ENCODE measurements at regions not wholly inside any gene's neighbourhood (a gene's known extent, or its start where the extent isn't known, plus 50 kb on each side); places are given as distances from the start of the nearest gene placed in this dataset.

- Histone ChIP-seq H3K36me3 (ENCODE audit: control insufficient read depth, insufficient read depth, low read length) (no peaks in the 10 kb centered on the region), H3K27ac (ENCODE audit: low read length) (no peak overlapping the region), H3K9me3 (ENCODE audit: control insufficient read depth, insufficient read depth, low read length) (no peaks in the 10 kb centered on the region), H3K4me1 (ENCODE audit: control insufficient read depth, insufficient read depth, low read length) (no peaks in the 10 kb centered on the region), H3K4me3 (ENCODE audit: low read length) (no peak overlapping the region), H3K27me3 (ENCODE audit: control insufficient read depth, insufficient read depth, low read length) (no peaks in the 10 kb centered on the region)
- no CpG with 5 or more reads among the region's 7 CpGs for WGBS (ENCODE audit: insufficient coverage, insufficient read length)
- no peak for DNase-seq (ENCODE audit: low read depth, low spot score)
These were observed 1537.9 kb downstream of the PCDH18 start for GRCh38 chr4:135994360-135994759.

GRCh38 chr4:135976860-135977259, 1555.4 kb downstream of the PCDH18 start:
- Histone ChIP-seq H3K27me3 (ENCODE audit: control insufficient read depth, insufficient read depth, low read length) (no peaks in the 10 kb centered on the region), H3K36me3 (ENCODE audit: control insufficient read depth, insufficient read depth, low read length) (no peaks in the 10 kb centered on the region), H3K9me3 (ENCODE audit: control insufficient read depth, insufficient read depth, low read length) (no peaks in the 10 kb centered on the region), H3K4me3 (ENCODE audit: low read length) (no peak overlapping the region), H3K4me1 (ENCODE audit: control insufficient read depth, insufficient read depth, low read length) (no peaks in the 10 kb centered on the region), H3K27ac (ENCODE audit: low read length) (no peak overlapping the region)
- DNase-seq (ENCODE audit: low read depth, low spot score), result no peak

- no peaks in the 10 kb centered on the region for H3K9me3 ChIP-seq (ENCODE audit: control insufficient read depth, insufficient read depth, low read length)
- WGBS (ENCODE audit: insufficient coverage, insufficient read length), result no CpG with 5 or more reads among the region's 1 CpG
These were observed 1565.4 kb downstream of the PCDH18 start for GRCh38 chr4:135966936-135967335.

GRCh38 chr4:135963009-135963408, 1569.3 kb downstream of the PCDH18 start:
- DNase-seq (ENCODE audit: low read depth, low spot score), result no peak
- WGBS (ENCODE audit: insufficient coverage, insufficient read length), result no CpG with 5 or more reads among the region's 1 CpG

More at GRCh38 chr4:135966936-135967335, 1565.4 kb downstream of the PCDH18 start:
- no peak for DNase-seq (ENCODE audit: low read depth, low spot score)
- Histone ChIP-seq H3K27me3 (ENCODE audit: control insufficient read depth, insufficient read depth, low read length) (no peaks in the 10 kb centered on the region), H3K4me1 (ENCODE audit: control insufficient read depth, insufficient read depth, low read length) (no peaks in the 10 kb centered on the region), H3K27ac (ENCODE audit: low read length) (no peak overlapping the region), H3K4me3 (ENCODE audit: low read length) (no peak overlapping the region), H3K36me3 (ENCODE audit: control insufficient read depth, insufficient read depth, low read length) (no peaks in the 10 kb centered on the region)

GRCh38 chr4:135949931-135950330, 1582.4 kb downstream of the PCDH18 start:
- WGBS (ENCODE audit: insufficient coverage, insufficient read length), result no CpG with 5 or more reads among the region's 3 CpGs
- H3K4me3 ChIP-seq (ENCODE audit: low read length), result no peak overlapping the region

More at GRCh38 chr4:135963009-135963408, 1569.3 kb downstream of the PCDH18 start:
- no peak overlapping the region for H3K4me3 ChIP-seq (ENCODE audit: low read length)
- no peaks in the 10 kb centered on the region for H3K27me3 ChIP-seq (ENCODE audit: control insufficient read depth, insufficient read depth, low read length)
- H3K9me3 ChIP-seq (ENCODE audit: control insufficient read depth, insufficient read depth, low read length), result no peaks in the 10 kb centered on the region
- H3K27ac ChIP-seq (ENCODE audit: low read length), result no peak overlapping the region
- no peaks in the 10 kb centered on the region for H3K4me1 ChIP-seq (ENCODE audit: control insufficient read depth, insufficient read depth, low read length)
- H3K36me3 ChIP-seq (ENCODE audit: control insufficient read depth, insufficient read depth, low read length), result no peaks in the 10 kb centered on the region

GRCh38 chr4:135948797-135949196, 1583.5 kb downstream of the PCDH18 start:
- WGBS (ENCODE audit: insufficient coverage, insufficient read length), result no CpG with 5 or more reads among the region's 1 CpG
- H3K27ac ChIP-seq (ENCODE audit: low read length), result no peak overlapping the region

More at GRCh38 chr4:135949931-135950330, 1582.4 kb downstream of the PCDH18 start:
- Histone ChIP-seq H3K27me3 (ENCODE audit: control insufficient read depth, insufficient read depth, low read length) (no peaks in the 10 kb centered on the region), H3K36me3 (ENCODE audit: control insufficient read depth, insufficient read depth, low read length) (no peaks in the 10 kb centered on the region), H3K27ac (ENCODE audit: low read length) (no peak overlapping the region), H3K9me3 (ENCODE audit: control insufficient read depth, insufficient read depth, low read length) (no peaks in the 10 kb centered on the region), H3K4me1 (ENCODE audit: control insufficient read depth, insufficient read depth, low read length) (no peaks in the 10 kb centered on the region)
- no peak for DNase-seq (ENCODE audit: low read depth, low spot score)

GRCh38 chr4:135941671-135942070, 1590.6 kb downstream of the PCDH18 start:
- no peaks in the 10 kb centered on the region for H3K4me1 ChIP-seq (ENCODE audit: control insufficient read depth, insufficient read depth, low read length)
- no peak for DNase-seq (ENCODE audit: low read depth, low spot score)
- no peak overlapping the region for H3K4me3 ChIP-seq (ENCODE audit: low read length)
- H3K27me3 ChIP-seq (ENCODE audit: control insufficient read depth, insufficient read depth, low read length), result no peaks in the 10 kb centered on the region
- no CpG with 5 or more reads among the region's 2 CpGs for WGBS (ENCODE audit: insufficient coverage, insufficient read length)
- no peak overlapping the region for H3K27ac ChIP-seq (ENCODE audit: low read length)
- H3K9me3 ChIP-seq (ENCODE audit: control insufficient read depth, insufficient read depth, low read length), result no peaks in the 10 kb centered on the region
- no peaks in the 10 kb centered on the region for H3K36me3 ChIP-seq (ENCODE audit: control insufficient read depth, insufficient read depth, low read length)

More at GRCh38 chr4:135948797-135949196, 1583.5 kb downstream of the PCDH18 start:
- Histone ChIP-seq H3K27me3 (ENCODE audit: control insufficient read depth, insufficient read depth, low read length) (no peaks in the 10 kb centered on the region), H3K4me1 (ENCODE audit: control insufficient read depth, insufficient read depth, low read length) (no peaks in the 10 kb centered on the region), H3K9me3 (ENCODE audit: control insufficient read depth, insufficient read depth, low read length) (no peaks in the 10 kb centered on the region), H3K4me3 (ENCODE audit: low read length) (no peak overlapping the region), H3K36me3 (ENCODE audit: control insufficient read depth, insufficient read depth, low read length) (no peaks in the 10 kb centered on the region)
- no peak for DNase-seq (ENCODE audit: low read depth, low spot score)

GRCh38 chr4:135934026-135934425, 1598.3 kb downstream of the PCDH18 start:
- H3K36me3 ChIP-seq (ENCODE audit: control insufficient read depth, insufficient read depth, low read length), result no peaks in the 10 kb centered on the region
- H3K4me1 ChIP-seq (ENCODE audit: control insufficient read depth, insufficient read depth, low read length), result no peaks in the 10 kb centered on the region
- no CpG with 5 or more reads among the region's 1 CpG for WGBS (ENCODE audit: insufficient coverage, insufficient read length)
- H3K9me3 ChIP-seq (ENCODE audit: control insufficient read depth, insufficient read depth, low read length), result no peaks in the 10 kb centered on the region
- no peaks in the 10 kb centered on the region for H3K27me3 ChIP-seq (ENCODE audit: control insufficient read depth, insufficient read depth, low read length)
- DNase-seq (ENCODE audit: low read depth, low spot score), result no peak
- H3K27ac ChIP-seq (ENCODE audit: low read length), result no peak overlapping the region
- H3K4me3 ChIP-seq (ENCODE audit: low read length), result no peak overlapping the region

- Histone ChIP-seq H3K36me3 (ENCODE audit: control insufficient read depth, insufficient read depth, low read length) (no peaks in the 10 kb centered on the region), H3K27ac (ENCODE audit: low read length) (no peak overlapping the region), H3K4me3 (ENCODE audit: low read length) (no peak overlapping the region), H3K27me3 (ENCODE audit: control insufficient read depth, insufficient read depth, low read length) (no peaks in the 10 kb centered on the region), H3K9me3 (ENCODE audit: control insufficient read depth, insufficient read depth, low read length) (no peaks in the 10 kb centered on the region), H3K4me1 (ENCODE audit: control insufficient read depth, insufficient read depth, low read length) (no peaks in the 10 kb centered on the region)
- no peak for DNase-seq (ENCODE audit: low read depth, low spot score)
These were observed 1604.6 kb downstream of the PCDH18 start for GRCh38 chr4:135927651-135928050.

GRCh38 chr4:135921081-135921480, 1611.2 kb downstream of the PCDH18 start:
- DNase-seq (ENCODE audit: low read depth, low spot score), result no peak
- Histone ChIP-seq H3K27ac (ENCODE audit: low read length) (no peak overlapping the region), H3K4me1 (ENCODE audit: control insufficient read depth, insufficient read depth, low read length) (no peaks in the 10 kb centered on the region), H3K36me3 (ENCODE audit: control insufficient read depth, insufficient read depth, low read length) (no peaks in the 10 kb centered on the region), H3K4me3 (ENCODE audit: low read length) (no peak overlapping the region), H3K9me3 (ENCODE audit: control insufficient read depth, insufficient read depth, low read length) (no peaks in the 10 kb centered on the region), H3K27me3 (ENCODE audit: control insufficient read depth, insufficient read depth, low read length) (no peaks in the 10 kb centered on the region)

- no peak for DNase-seq (ENCODE audit: low read depth, low spot score)
- no peaks in the 10 kb centered on the region for H3K27me3 ChIP-seq (ENCODE audit: control insufficient read depth, insufficient read depth, low read length)
- H3K27ac ChIP-seq (ENCODE audit: low read length), result no peak overlapping the region
- no peak overlapping the region for H3K4me3 ChIP-seq (ENCODE audit: low read length)
- H3K36me3 ChIP-seq (ENCODE audit: control insufficient read depth, insufficient read depth, low read length), result no peaks in the 10 kb centered on the region
- WGBS (ENCODE audit: insufficient coverage, insufficient read length), result no CpG with 5 or more reads among the region's 1 CpG
- H3K9me3 ChIP-seq (ENCODE audit: control insufficient read depth, insufficient read depth, low read length), result no peaks in the 10 kb centered on the region
- no peaks in the 10 kb centered on the region for H3K4me1 ChIP-seq (ENCODE audit: control insufficient read depth, insufficient read depth, low read length)
These were observed 1615.3 kb downstream of the PCDH18 start for GRCh38 chr4:135917011-135917410.

Measured in iPS DF 6.9 (cell line).